GM19238 (cell line): ENCODE measurements at regions not wholly inside any gene's neighbourhood (a gene's known extent, or its start where the extent isn't known, plus 50 kb on each side); places are given as distances from the start of the nearest gene placed in this dataset.

ENCODE experiments used
- DNase-seq: peaks from one replicate; pipeline ENCODE4 v3.0.0; 2011; ENCODE audit warnings: low spot score; ENCODE audit not compliant: insufficient read length

GRCh38 chr20:10919396-10920140 is 245.8 kb upstream of the JAG1 start:
- DNase-seq = no peak

DNA sequence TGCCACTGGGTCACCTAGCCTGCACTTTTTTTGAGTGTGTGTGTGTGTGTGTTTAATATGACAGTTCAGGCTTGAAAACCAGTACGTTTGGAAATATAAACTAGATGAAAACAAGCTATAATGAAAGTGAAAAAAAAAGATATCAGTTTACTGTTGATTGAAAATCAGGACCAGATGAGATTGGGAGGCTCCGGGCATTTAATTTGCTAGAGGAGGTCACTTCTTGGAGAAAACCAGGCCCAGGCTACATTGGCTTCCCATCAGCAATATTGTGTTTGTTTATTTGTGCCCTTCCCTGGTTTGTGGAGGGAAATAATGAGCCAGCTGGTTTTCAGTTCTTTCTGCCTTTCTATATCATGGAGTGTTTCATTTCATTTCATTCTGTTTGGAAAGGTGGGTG is 246.6 kb upstream of the JAG1 start:
- DNase-seq = no peak

DNA sequence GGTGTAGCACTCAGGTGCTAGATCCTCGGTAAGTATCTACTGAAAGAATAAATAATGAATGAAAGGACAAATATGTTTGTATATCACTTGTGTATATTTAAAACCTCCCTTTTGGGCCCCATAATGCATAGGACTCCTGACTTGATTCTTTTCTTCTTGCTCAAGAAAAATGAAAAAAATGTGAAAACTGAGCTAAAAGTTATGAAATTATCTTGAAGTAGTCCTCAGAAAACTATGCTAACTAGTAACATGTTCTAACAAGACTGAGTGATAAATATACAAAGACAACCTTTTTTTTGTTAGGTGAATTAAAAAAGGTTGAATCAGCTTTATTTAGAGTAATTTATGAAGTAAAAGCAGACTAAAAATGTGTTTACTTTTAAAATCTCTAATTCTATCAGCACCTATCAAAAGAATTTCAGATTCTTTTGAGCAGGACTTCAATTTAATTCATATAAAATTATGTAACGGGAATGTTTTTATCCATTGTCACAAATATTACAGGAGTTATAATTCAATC is 247.8 kb upstream of the JAG1 start:
- DNase-seq = no peak

- no peak for DNase-seq
Observed at GRCh38 chr20:10922506-10922905, 248.7 kb upstream of the JAG1 start.

DNA sequence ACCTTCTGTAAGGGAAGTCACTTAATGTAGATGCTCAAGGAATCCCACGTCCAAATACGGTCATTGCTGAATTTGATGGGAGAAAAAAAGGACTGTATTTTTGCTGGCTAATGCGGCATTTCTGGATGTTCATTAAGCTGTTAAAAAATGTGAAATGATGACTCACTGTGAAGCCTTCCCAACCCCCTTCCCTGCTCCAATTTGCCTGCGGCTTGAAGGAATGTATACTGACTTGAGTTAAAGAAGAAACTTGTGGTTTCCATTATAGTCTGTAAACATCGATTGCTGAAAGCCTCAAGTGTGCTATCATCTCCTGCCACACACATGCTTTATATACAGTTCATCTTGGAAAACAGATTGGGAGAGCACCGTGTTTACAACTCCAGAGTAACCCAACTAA is 249.1 kb upstream of the JAG1 start:
- no peak for DNase-seq

DNA sequence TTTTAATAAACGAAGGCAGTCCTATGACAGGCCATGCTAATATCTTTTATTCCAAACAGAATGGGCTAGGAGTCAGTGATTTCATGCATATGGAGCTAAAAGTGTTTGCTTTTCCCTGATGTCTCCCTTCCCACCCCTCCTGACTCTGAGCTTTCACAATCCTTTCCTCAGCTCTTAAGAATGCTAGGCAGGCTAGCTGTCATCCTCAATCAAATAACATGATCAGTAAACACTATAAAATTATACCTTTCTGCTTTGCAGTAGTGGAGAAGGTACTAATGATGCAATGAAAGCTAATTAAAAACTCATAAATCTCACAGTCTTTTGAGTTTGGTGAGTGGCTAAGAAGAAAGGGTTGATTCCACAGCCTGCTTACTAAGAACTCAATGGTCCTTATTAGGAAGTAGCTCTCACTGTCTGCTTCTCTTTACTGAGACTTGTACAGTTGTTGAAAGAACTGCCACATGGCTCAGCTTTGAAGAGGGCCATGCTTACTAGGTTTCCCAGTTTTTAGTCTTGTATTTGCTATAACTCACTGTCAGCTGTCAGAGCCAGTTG is 250.9 kb upstream of the JAG1 start:
- DNase-seq = no peak

- DNase-seq = no peak
Observed at GRCh38 chr20:10925767-10926166, 252.0 kb upstream of the JAG1 start.

GRCh38 chr20:10927011-10927583 is 253.3 kb upstream of the JAG1 start:
- DNase-seq = no peak

DNA sequence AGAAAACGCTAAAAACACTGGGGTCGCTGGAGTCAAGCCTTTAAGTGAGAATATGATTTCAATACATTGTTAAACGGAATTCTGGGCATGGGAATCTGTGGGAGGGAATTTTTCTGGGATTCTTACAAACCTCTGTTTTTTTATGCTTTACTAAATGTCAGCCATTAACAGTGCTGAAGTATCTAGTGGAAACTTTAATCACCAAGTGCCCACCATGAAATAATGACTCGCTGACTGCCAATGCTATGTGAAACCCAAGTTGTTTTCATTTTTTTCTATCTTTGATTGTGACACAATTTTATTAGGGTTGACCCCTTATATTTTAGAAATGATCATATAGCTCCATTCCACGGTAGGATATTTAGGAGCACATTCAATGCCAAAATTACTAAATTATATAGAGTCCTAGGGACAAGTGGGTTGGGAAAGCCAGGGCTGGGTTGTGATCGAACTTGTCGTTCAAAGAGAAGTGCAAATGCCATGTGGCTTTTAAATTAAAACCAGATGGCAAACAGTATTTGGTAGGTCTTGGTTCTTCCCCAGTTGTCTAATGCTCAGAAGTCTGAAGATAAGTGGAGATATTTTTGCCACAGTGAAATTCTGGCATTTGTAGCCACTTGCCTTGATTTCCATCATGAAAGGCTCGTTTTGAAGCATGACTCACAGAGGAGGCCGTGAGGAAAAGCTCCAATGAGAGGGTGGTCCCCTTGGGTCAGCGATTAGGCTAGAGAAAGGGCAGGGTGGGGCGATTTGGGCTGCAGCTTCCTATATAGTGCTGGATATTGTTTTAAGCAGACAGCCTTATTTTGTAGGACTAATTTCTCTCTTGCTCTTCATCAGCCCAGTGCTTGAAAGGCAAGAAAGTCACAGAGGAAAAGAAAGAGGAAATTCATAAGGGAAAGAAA is 254.4 kb upstream of the JAG1 start:
- DNase-seq = no peak

- no peak for DNase-seq
Observed at GRCh38 chr20:10928841-10929421, 255.1 kb upstream of the JAG1 start.

DNA sequence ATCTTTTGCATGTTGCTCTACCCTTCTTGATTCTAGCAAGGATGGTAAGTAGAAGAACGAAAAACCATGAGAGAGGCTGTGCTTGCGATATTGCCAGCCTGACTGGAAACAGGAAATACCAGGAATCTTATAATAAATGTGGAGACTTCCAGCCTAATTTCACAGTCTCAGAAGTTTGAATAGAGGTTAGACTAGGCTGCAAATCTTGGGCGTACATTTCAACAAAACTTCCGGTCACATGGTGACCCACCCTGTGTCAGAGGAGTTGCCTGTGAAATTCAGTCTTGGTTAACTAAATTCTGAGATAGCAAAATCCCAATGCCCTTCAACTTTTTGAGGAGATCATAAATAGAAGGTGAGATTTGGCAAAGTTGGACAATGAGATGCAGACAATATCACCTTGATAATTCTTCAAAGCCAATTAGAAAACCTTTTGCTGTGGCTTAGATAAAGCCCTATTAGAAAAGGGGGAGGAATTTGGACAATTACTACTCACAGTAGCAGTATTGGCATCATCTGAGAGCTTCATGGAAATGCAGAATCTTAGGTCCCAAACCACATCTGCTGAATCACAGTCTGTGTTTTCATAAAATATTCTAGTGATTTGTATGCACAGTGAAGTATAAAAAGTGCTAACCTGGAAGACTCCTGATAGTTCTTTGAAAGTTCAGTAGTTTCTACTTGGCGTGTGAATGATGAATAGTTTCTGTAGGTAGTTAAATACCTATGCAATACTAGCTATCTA is 262.0 kb upstream of the JAG1 start:
- no peak for DNase-seq

GRCh38 chr20:10936786-10937185 is 263.0 kb upstream of the JAG1 start:
- no peak for DNase-seq

DNA sequence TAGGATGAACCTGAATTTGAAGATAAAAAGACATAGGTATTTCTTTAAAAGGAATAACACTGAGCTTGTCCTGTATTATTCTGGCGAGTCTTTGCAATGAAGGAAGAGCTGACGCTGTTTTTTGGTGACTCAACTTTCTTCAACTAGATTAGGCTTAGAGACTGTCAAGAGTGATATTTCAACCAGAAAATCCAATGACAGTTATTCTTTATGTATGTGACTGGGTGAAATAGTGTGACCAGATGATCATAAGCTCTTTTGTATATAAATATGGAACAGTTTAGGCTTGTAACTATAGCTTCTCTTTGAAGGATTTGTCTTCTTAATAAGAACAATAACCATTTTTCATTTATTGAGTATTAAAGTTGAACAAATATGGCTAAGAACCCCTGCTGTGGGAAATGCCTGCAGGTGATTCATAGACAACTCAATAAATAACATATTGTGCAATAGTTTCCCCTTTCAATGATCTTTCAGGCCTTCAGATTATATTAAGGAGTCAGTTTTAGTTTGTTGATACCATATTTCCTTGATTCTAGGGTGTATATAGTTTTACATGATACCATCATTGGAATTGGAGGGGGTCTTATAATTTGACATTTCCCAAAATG is 265.6 kb upstream of the JAG1 start:
- no peak for DNase-seq

DNA sequence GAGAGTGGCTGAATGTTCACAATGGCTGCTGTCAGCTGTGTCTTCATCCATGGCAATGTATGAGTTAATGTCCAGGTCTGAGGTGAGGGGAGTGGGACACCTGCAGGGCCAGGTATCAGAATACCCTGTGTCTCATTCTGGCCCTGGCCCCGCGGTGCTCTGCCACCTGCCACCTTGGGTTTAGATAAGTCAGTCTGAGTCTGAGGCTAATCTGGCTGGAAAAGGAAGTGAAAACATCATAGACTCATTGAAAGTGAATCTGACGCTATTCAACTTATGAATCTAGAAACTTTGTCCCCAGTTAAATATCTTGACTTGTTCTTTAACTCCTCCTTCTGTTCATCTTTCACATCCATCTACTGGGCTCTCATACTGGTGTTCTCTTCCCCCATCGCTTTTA is 267.1 kb upstream of the JAG1 start:
- peak; percentile 23 for DNase-seq

GRCh38 chr20:10943686-10944265 is 270.0 kb upstream of the JAG1 start:
- DNase-seq = no peak

DNA sequence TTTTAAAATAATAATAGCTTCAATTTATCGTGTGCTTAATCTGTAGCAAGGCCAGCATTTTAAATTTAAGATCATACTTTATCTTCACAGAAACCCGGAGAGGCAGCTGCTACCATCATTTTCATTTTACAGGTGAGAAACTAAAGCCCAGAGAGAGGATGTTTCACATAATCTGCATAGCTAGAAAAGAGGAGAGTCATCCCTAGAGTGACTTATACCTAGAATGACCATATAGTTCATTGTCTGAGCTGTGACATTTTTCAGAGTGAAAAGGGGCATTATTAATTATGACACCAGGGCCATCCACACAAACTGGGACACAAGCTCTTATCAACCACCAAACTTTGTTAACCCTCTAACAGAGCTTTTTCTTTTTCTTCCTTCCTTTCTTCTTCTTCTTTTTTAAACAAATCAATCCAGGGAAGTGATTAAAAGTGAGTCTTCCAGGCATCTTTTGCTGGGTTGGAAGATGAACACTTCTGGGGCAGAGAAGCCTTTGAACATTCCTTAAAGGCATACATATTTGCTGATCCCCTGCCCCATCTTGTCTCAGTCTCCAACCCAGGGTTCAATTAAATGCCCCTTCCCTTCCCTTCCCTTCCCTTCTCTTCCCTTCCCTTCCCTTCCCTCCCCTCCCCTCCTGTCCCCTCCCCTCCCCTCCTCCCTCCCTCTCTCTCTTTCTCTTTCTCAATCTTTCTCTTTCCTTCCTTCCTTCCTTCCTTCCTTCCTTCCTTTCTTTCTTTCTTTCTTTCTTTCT is 272.5 kb upstream of the JAG1 start:
- no peak for DNase-seq

DNA sequence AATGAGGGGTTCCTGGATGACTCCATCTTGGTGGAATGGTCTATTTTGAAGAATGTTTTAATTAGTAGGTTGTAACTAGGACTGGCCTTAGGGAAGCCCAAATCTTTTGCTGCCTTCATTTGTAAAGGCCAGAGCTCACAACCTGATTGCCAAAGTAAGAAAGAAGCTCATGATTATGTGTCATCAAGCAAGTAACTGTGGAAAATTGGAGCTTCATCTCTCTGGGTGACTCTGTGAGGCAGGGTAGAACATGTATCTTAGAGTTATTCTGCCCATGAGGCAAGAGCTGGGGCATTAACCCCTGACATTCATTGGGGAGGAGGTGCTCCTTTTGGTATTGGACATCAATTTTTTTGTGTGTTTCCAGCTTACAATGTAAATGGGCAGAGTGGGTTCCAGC is 273.9 kb upstream of the JAG1 start:
- DNase-seq = no peak

- no peak for DNase-seq
Observed at GRCh38 chr20:10949930-10950783, 276.4 kb upstream of the JAG1 start.
